RWPE1 (cell line): ENCODE measurements at regions not wholly inside any gene's neighbourhood (a gene's known extent, or its start where the extent isn't known, plus 50 kb on each side); places are given as distances from the start of the nearest gene placed in this dataset.

Source experiments
- CTCF ChIA-PET: fragments of 350-600 bp; sonication (Branson Sonifier 250); formaldehyde crosslinking; extraction: SDS; loops from one replicate; lab custom pipeline; 2021; lab: Yijun Ruan, JAX
- POLR2A ChIA-PET: fragments of 400-600 bp; formaldehyde crosslinking; extraction: SDS; loops from one replicate; lab custom pipeline; 2020; ENCODE audit warnings: antibody characterized with exemption; ENCODE audit not compliant: low non-redundant PET; lab: Yijun Ruan, JAX
- DNase-seq: peaks from one replicate; pipeline ENCODE4 v3.0.0; 2012; ENCODE audit warnings: low spot score
- H3K27ac ChIP-seq: fragments of 450-650 bp; 2 replicates; pipeline ENCODE4 v1.5.1; 2017
- CTCF ChIP-seq: fragments of 450-650 bp; conservative IDR thresholded peaks from 2 replicates; pipeline ENCODE4 v1.5.1; 2017; ENCODE audit warnings: low read depth, mild to moderate bottlenecking

- no peak for TF ChIP-seq CTCF
- no peak for DNase-seq
- ChIA-PET CTCF (interaction anchor here (0.6 to 1.5 kb wide), 8 partner anchors 83 to 626 kb away, joined by 3 to 6 read pairs (median 4); no protein-coding TSS in a partner anchor), POLR2A (interaction anchor here (0.6 kb wide), 1 partner anchor 170 kb away, joined by 3 read pairs; no protein-coding TSS in a partner anchor)
- H3K27ac ChIP-seq = peak overlapping the region; percentile 96
These were observed 114.5 kb upstream of the NCOR2 start for GRCh38 chr12:124681779-124682391.

DNA sequence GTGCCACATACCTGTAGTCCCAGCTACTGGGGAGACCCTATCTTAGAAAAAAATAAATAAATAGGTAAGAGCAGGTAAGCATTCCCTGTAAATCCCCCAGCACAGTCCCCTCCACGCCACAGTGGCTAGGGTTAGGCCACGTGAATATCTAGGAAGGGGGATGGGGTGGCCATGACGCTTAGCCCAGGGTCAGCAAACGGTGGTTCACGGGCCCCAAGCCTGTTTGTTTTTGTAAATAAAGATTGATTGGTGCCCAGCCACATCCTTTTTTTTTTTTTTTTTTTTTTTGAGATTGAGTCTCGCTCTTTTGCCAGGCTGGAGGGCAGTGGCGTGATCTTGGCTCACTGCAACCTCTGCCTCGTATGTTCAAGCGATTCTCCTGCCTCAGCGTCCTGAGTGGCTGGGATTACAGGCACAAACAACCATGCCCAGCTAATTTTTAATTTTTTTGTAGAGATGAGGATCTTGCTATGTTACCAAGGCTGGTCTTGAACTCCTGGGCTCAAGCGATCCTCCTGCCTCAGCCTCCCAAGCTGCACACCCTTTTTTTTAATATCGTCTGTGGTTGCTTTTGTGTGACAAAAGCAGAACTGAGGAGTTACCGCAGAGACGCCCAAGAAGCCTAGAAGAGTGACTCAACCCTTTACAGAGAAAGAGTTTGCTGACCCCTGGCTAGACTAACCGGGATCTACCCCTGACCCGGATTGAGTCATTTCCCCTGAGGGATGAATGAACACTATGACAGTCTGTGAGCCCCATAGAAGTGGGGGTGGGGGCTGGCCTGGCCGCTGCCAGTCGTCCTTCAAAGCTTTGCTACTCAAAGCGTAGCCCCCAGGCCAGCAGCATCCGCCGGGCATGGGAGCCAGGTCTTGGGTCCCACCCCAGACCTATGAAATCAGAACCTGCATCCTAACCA, 113.7 kb upstream of the NCOR2 start:
- DNase-seq = peak; percentile 97
- CTCF ChIA-PET = interaction anchor here (0.6 to 1.2 kb wide), 9 partner anchors 50 to 625 kb away, joined by 3 to 6 read pairs (median 3); no protein-coding TSS in a partner anchor
- peak overlapping the region; percentile 96 for H3K27ac ChIP-seq
- TF ChIP-seq CTCF = peak; percentile 44; the same call in 1 of the 2 replicates
- POLR2A ChIA-PET = no interaction called here

- peak overlapping the region; percentile 96 for H3K27ac ChIP-seq
- POLR2A ChIA-PET = no interaction called here
- DNase-seq = no peak
- no peak for TF ChIP-seq CTCF
- CTCF ChIA-PET = no interaction called here
These were observed 112.3 kb upstream of the NCOR2 start for GRCh38 chr12:124679533-124680371.

DNA sequence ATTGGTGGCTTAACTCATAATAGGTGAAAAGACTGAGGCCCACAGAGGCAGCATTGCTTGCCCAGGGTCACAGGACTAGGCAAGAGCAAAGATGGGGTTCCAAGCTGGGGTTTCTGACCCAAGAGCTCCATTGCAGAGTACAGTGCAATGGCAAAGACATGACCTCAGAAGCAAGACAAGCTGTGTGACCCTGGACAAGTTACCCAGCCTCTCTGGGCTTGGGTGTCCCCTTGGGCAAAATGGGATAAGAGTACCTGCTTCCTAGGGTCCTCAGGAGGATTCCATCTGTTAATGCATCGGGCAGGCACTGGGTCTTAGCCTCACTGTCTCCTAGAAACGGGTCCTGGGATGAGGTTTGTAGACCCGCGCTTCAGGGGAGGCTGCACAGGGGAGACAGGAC, 111.6 kb upstream of the NCOR2 start:
- DNase-seq = no peak
- no peak for TF ChIP-seq CTCF
- CTCF ChIA-PET = no interaction called here
- peak overlapping the region; percentile 96; the same call in 1 of the 2 replicates for H3K27ac ChIP-seq
- POLR2A ChIA-PET = no interaction called here

DNA sequence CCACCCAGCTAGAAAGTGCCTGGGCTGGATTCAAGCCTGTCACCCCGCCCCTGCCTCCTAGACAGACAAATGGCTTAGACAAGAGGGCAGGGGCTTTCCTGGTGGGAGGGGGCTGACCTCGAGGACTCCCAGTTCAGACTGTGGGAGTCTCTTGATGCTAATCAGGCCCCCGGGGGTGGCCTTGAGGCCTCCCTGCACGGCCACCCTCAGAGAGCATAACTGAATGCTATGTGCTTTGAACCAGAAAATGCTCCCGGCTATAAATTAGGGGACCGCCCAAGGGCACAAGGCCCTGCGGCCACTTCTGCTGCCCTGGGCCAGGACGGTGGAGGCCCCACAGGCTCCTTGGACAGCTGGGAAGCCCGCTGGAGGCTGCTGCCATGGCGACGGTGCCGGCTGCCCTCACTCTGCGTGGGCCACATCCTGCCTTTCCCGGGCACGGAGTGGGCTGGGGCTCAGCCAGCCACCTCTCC, 111.0 kb upstream of the NCOR2 start:
- H3K27ac ChIP-seq = no peak overlapping the region

More for the DNA sequence above, 111.0 kb upstream of the NCOR2 start:
- ChIA-PET POLR2A (no interaction called here), CTCF (interaction anchor here (0.5 kb wide), 1 partner anchor 307 kb away, joined by 3 read pairs; no protein-coding TSS in a partner anchor)
- no peak for DNase-seq
- no peak for TF ChIP-seq CTCF
